Fibroblast of skin of back (primary cell): ENCODE measurements at regions not wholly inside any gene's neighbourhood (a gene's known extent, or its start where the extent isn't known, plus 50 kb on each side); places are given as distances from the start of the nearest gene placed in this dataset.
A peak's percentile ranks its signal among the peaks of the same experiment; 100 is the strongest.

ENCODE experiments used
- DNase-seq: peaks from one replicate; pipeline ENCODE4 v3.0.0-alpha.2; 2013

DNA sequence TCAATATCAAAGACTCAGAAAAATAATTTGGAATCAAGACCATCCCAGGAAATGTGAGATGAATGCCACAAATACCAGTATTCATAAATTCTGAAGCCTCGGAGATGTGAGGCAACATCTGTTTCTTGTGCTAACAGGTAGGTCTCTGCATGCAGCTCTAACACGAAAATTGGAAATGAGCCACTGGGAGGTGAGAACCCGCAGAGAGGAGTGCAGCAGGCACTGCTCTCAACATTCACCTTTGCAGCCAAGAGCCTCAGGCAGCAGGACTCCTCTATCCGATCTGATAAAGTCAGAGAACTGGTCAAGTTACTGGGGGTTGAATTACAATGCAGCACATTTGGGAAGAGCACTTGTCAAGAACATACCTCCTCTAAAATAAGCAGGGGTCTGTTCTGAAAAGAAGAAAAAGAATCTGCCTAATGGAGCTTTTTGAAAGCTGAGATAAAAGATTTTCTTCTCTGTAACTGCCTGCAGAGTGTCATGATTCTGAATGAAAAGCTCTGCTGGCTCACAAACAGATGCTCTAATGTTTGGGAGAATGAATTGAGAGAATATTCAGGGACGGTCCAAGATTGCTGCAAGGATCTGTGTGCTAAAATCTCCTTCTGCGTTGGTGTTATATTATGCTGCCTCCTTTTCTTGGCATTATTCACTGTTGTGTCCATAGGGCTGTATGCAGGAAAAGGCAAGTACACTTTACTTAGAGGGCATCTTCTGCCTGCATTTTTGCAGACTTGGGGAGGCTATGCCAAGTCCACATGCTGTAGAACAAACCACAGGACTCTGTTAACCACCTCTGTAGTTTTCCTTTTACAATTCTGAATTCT is 209.6 kb upstream of the KRR1 start:
- DNase-seq, result no peak

DNA sequence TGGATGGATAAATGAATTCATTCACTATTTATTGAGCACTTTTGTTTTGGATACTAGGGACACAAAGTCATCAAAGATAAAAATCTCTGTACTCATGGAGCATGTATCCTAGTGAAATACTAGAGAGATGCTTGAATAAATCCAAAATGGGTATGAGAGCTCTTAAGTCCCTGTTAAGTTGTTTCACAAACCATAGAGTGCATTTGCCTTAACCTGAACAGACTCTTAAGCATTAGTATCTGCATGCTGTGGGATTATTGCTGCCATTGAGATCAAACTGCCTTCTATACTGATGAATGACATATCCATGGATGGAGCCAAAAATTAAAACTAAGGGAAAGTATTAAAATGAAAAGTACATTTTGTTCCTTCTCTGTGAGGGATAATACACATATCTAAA is 206.5 kb upstream of the KRR1 start:
- no peak for DNase-seq

DNA sequence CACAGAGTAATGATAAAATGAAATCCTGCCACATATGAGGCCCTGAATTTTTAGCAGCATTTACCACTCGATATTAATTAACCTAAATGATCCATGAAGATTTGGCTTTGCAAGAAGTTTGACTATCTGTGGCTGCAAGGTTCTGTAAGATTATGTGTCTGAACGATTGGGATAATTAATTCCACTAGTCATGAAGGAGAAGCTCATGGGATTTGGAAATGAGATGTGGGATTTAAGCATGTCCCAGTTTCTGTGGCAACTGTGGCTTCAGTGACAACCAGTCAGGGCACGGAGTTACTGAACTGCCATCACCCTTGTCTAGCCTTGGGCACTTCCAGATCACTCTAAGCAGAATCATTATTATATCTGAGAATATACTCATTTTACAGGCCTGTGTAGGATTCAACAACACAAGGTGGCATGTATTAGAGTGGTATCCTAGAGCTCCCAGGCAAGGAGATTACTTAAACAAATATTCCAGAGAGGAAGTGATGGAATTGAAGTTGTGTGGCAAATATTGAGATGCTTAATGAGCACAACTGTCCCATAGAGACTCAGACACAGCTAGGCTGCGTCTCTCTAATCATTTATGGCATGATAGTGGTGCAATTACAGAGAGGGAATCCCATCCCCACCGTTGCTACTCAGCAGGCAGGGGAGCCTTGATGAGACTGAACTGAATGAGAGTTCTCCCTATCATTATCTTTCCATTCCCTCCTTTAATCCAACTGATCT is 205.0 kb upstream of the KRR1 start:
- DNase-seq, result no peak

DNA sequence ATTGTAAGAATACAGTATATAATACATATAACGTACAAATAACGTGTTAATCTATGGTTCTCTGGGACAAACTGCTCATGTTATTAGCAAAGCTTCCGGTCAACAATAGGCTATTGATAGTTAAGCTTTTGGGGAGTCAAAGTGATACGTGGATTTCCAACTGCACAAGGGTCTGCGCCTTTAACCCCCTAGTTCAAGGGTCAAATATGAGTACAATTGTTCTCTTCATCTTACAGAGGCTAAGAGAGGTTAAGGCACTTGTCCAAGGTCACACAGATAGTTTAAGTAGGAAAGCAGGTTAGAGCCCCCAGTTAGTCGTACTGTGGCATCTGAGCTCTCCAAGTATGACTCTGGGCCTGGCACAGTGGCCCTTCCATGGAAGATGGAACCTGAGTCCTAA is 204.3 kb upstream of the KRR1 start:
- no peak for DNase-seq

DNA sequence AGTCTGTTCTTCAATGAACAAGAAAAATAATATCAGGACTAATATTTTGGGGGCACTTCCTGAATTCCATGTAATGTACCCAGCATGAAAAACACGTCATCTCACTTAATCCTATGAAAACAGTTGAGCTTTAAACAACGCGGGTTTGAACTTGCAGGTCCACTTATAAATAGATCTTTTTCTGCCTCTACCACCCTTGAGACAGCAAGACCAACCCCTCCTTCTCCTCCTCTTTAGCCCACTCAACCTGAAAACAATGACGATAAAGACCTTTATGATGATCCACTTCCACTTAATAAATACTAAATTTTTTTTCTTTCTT is 203.9 kb upstream of the KRR1 start:
- DNase-seq, result no peak

DNA sequence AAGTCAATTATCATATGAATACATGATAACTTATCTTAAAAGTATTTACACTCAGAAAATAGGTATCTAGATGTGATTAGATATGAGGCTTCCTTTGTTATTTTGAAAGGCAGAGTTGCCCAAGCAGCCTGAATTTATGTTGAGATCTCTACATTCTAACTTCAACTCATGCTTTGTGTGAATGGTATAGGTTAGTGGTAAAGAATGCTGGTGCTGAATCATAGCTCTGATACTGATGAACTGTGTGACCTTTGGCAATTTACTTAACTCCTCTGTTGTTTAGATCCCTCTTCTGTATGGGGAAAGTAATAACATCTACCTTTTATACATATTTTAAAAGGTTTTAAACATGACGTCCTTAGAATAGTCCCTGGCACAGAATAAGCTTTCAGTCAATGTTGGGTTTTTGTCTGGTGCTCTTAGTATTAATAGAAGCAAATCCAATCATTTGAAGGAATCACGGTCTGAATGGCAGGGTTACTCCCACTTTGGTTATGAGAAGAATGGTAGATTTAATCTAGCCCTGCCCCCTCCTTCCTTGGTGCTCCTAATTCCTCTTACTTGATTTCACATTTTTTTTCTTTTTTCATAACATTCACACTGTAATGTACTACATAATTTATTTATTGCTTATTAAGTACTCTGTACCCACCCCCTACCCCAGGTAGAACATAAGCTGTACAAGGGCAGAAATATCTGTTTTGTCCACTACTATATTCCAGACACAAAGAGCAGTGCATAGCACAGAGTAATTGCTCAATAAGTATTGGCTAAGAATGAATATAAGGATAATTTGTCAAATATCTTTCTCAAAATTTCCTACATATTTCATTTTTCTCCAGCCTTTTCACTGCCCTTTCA is 203.3 kb upstream of the KRR1 start:
- no peak for DNase-seq

DNA sequence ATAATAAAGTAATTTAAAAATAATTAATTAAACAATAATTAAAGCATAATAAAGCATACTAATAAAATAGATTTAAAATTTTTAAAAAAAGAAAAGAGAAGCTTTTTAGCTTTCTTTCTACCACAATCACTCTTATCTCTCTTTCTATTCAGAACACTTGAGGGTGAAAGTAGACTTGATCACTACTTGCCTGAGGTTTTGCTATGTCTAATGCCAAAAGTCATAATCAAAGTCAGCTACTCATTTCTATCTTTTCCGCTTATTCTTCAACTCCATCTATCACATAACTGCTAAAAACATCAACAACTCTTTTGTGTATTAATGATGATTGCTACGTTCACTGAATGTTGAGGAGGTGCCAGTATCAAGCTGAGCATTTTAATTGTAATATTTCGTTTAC is 202.0 kb upstream of the KRR1 start:
- DNase-seq, result no peak

DNA sequence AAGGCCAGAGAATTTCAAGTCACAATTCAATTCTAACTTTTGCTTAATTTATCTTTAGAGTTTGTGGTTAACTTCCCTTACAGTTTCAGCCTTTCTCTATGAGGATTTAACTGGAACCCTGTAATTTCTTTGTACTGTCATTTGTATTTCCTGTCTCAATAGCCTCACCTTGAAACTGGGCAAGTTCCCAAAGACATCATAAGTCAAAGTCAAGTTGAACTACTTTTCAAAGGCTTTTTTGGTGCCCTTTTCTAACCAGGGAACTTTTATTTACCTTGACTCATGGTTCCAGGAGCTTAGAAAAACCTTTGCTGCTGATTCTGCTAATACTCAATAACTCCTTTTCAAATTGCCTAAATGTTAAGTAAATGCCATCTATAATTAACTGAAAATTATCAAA is 200.8 kb upstream of the KRR1 start:
- no peak for DNase-seq

DNA sequence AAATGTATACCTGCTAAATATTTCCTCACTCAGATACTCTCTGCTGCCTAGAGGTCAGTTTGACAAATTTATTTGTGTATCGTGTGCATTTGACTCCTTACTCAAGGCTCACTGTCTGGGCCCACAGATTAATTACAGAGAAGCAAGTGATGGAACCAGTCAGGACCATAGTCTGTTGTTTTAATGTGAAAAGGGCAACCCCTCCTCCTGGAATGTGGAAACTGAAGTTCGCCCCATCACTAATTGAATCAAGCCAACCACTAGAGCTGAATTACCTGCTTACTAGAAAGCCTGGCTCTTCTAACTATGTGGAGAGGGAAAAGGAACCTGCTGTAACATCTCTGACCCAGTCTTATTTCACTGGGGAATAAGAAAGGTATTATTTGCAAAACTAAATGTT is 199.9 kb upstream of the KRR1 start:
- no peak for DNase-seq

DNA sequence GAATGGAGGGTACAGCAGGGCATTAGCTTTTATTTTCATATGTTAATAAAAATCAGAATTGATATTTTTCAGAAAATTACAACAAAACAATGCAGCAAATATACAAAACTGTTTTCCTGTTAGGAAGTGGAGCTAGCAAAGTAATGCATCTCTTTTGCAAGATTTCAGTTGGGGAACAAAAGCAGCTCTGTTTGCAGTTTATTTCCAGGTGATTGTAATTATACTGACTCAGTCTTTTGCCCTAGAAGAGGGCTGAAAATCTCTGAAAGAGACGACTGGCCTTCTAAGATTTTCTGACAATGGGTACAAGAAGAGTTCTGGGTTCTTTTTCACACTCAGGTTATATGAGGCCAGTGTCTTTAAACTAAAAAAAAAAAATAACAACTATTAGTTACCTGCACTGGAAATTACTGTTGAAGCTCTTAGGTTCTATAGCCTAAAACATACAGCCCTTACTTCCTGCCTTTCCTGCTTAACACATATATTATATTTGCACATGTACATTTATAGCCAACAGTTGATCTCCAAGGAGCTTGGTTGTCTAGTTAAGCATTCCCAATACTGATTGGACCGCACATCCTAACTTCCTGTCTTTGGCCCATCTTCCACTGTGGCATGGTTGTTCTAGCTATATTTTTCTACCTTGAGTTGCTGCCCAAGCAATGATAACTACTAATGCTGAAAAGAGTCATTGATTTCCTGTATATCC is 199.1 kb upstream of the KRR1 start:
- DNase-seq, result no peak

DNA sequence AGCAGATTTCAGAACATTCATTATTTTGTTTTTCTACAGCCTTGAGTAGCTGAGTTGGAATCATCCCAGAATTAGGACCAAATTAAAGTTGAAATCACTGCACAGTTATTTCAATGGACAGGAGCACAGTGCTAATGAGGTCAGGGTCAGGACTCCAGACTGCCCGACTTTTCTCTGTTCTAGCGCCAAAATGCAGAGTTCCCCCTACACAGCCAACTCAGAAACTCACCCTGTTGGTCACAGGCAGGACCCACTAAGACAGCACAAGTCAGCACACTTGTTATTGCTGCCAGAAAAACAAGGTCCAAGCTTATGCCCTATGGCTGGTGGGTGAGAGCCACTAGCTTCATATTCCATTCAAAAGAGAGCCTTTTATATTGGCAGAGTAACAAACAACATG is 198.1 kb upstream of the KRR1 start:
- DNase-seq, result no peak

DNA sequence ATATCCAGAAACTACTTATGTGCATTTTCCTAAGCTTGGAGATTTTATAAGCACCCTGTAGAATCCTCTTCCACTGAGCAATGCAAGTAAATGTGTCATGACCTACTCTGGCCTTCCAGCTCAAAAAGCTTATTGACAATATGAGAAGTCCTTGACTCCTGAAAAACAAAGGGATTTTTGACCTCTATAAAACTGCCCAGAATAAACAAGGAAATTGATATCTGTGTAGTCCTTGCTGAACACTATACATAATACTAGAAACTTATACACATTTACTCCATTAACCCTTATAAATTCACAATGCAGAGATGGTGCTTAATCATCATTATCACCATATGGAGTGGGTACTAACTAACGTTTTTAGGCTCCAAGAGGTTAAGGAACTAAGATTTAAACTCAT is 197.4 kb upstream of the KRR1 start:
- no peak for DNase-seq

DNA sequence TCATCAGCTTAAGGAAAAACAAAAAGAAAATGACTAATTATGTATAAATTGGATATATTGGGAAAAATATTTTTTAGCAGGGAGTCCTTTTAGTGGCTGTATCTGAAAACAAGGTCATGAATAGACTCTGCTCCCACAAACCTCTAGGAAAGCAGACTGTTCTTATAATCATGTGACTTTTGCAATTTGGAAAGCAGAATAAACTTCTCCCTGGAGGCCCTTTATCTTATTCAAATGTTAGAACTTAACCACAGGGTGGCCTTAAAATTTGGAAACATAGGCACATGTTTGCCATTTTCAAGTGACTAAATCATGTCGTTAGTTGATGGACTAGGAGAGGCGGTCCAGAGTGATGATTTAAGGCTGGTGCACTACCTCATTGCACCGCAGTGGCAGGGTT is 196.6 kb upstream of the KRR1 start:
- no peak for DNase-seq

DNA sequence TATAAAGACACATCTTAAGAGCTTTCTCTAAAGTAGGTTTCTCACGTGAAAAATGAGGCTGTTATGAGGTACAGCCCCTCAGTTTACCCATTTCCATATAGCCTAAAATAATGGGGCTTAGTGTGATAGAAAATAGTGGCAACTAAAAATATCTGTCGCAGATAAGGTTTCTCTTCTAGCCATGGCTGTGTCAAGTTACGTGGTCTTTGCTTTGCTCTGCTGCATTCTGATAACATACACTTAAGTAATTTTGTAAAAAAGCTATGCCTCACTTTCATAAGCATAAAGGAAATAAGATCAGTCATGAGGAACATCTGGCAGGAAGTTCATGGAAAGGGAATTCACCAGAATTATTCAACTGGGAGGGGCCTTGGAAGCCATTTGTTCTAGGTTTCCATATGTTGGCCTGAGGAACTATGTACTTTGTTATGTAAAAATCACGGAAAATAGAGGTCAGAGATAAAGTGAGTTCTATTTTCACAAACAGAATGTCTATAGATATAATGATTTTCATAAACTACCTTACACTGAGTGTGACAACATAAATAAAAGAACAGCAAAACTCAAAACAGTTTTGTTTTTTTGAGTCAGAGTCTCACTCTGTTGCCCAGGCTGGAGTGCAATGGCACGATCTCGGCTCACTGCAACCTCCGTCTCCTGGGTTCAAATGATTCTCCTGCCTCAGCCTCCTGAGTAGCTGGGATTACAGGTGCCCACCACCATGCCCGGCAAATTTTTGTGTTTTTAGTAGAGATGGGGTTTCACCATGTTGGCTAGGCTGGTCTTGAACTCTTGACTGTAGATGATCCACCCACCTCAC is 195.6 kb upstream of the KRR1 start:
- peak; percentile 69 for DNase-seq

DNA sequence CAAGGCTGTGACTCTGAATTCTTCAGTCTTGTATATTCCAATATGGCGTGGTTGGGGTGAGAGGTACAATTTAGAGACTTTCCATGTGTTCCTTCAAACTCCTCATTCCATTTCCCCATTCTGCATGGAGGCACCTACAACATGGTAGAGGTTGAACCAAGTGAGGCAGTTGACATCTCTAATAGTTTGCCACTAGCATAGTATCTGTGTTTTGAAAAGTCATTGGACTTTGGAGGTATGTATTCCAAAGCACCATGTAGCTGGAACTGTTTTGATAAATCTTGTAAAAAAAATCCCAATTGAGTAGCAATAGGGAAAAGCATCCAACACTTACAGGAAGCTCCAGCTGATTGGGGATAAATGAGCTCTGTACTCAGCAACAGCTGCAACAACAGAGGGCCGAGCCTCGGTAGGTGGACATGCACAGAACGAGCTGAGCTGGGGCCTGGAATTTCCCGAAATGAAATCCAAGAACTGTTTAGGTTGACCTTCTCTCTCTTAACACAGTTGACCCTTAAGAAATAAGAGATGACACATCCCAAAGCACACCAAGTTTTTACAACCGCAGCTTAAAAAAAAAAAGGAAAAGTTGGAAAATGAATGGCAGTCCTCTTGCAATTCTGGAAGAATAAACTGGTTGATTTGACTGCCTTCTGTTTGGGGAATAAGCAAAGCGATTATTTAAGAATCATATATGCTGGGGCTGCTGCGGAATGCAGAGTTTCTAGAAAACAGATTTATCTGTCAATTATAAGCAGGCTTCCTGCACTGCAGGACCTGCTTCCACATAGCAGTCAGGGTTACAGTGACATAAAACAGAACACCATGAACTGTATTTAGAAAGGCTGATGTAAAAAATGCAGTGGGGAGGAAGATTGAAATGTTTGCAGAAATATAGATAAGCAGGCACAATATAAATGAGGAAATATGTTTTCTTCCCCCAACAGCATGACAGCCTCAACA is 194.6 kb upstream of the KRR1 start:
- DNase-seq, result peak; percentile 87

DNA sequence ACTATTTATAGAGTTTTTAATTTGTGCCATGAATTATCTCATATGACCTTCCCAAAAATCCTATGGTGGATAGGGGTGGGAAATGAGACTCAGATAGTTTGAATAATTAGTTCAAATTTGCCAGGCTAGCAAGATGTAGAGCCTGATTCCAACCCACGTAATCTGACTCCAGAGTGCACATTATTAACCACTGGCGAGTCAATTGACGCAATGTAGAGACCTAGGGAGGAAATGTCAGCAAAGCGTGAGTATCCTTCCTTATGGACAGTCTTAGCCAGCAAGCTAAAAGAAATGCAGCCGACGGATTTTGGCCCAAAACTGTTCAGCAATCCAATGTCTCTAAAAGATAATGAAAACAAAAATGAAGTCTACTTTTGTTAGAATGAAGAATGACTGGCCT is 193.3 kb upstream of the KRR1 start:
- DNase-seq, result no peak

DNA sequence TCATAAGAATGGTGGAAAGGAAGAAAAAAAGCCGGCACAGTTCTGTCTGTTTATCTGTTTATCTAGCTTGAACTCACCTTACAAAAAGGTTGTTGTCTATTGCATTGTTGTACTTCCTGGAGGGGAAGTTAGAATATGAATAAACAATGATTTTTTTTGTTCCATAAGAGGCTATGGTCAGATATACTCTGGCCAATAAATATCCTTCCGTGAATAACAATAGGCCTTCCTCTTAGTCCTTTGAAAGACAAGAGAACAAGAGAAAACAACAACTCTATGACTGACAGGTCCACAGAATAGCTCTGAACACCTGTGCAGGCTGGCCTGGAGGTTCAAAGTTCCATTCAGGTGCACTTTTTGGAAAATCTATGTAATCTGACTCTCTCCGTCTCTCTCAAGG is 192.8 kb upstream of the KRR1 start:
- no peak for DNase-seq

DNA sequence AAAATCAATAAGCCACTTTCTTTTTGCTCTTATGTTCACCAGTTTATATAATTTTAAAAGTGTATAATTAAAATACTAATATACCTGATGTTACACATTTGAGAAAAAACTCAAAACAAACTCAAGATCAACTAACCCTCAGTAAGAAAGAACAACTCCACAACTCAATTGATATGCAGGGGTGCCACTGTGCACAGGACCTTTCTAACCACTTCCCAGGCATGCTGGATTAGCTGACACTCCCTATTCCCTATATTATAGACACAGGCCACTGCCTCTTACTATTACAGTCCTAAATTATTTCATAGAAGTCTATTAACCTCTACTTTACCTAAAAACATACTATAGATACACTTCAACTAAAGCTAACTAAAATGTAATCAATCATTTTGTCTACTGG is 191.7 kb upstream of the KRR1 start:
- no peak for DNase-seq

DNA sequence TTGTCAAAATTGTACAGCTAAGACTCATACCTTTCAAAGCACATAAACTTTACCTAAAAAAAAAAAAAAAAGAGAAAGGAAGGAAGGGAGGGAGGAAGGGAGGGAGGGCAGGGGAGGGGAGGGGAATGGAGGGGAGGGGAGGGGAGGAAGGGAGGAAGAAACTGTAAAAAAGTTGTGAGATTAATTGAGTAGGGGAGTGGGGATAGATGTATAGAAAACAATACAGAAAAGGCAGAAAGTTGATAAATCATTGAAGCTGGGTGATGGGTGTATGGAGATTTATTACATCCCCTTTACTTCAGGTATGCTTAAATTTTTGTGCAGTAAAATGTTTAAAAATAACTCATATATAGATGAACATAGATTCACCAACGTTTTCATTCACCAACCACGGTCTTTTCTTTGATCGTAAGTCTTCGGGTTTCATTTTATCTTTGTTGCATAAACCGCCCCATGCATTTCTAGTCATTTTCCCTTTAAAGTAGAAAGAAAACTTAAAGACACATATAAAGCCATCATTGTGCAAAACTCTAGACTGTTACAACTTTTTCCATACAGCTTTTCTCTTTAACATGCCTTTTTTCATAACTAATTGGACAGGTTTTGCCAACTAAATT is 191.2 kb upstream of the KRR1 start:
- no peak for DNase-seq

DNA sequence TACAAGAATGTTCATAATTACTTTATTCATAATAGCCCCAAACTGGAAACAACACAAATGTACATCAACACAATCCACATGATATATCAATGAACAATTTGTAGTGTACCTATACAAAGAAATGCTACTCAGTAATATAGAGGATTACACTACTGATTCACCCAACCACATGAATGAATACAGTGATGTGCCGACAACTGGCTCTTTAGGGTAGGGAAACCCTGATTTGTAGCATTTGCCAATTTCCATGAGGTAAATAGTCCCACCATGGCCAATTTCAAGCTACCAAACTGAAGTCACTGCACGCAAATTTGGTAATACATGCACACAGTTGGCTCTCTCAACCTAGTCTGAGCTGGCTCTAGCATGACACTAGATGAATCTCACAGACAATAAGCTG is 190.4 kb upstream of the KRR1 start:
- DNase-seq, result no peak
